T-cell (primary cell): ENCODE measurements at regions not wholly inside any gene's neighbourhood (a gene's known extent, or its start where the extent isn't known, plus 50 kb on each side); places are given as distances from the start of the nearest gene placed in this dataset.

Source experiments
- ATAC-seq, 4 experiments: fragments of 200-7000 bp in 3 of 4; fragments of 150-1000 bp in 1 of 4; cut with Tn5 transposase; replicated peaks in 1 of 4; 1 replicate in 3 of 4; 2 replicates in 1 of 4; pipeline ENCODE4 v1.10.0; 2021; ENCODE audit warnings: moderate library complexity in 3 of 4, mild to moderate bottlenecking in 2 of 4, moderate number of reproducible peaks in 1 of 4
- CTCF ChIA-PET, 2 donors: fragments of 300-600 bp; sonication (Branson Sonifier 250); formaldehyde crosslinking; loops; one replicate each; lab custom pipeline; 2022; ENCODE audit warnings: antibody characterized with exemption in 2 of 2; lab: Charles Lee
- POLR2A ChIA-PET, 2 donors: fragments of 300-600 bp; sonication (Branson Sonifier 250); formaldehyde crosslinking; loops; one replicate each; lab custom pipeline; 2022; ENCODE audit warnings: antibody characterized with exemption in 2 of 2; lab: Charles Lee
- DNase-seq, 35 experiments: peaks; one replicate each; pipeline versions ENCODE4 v3.0.0 to v3.0.0-alpha.2; 2013 to 2023
- H3K27ac ChIP-seq: one replicate; pipeline ENCODE4 v1.5.1; 2013; ENCODE audit warnings: low read length
- H3K27me3 ChIP-seq, 2 experiments: replicated peaks in 1 of 2; 1 replicate in 1 of 2; 2 replicates in 1 of 2; pipeline versions ENCODE4 v1.6.1 to v1.7.0; 2013; ENCODE audit warnings: low read length in 1 of 2, mixed read lengths in 1 of 2; ENCODE audit not compliant: control insufficient read depth in 2 of 2, insufficient read depth in 2 of 2; ENCODE audit errors: extremely low read depth in 1 of 2
- H3K36me3 ChIP-seq, 2 donors: 1 replicate in 1 of 2; 2 replicates in 1 of 2; pipeline versions ENCODE4 v1.6.1 to v1.7.0; 2013; ENCODE audit warnings: low read length in 1 of 2; ENCODE audit not compliant: control insufficient read depth in 2 of 2, insufficient read depth in 1 of 2; ENCODE audit errors: extremely low read depth in 1 of 2
- H3K4me1 ChIP-seq, 2 experiments: 1 replicate in 1 of 2; 2 replicates in 1 of 2; pipeline versions ENCODE4 v1.6.1 to v1.7.0; 2013; ENCODE audit warnings: low read length in 2 of 2, mixed read lengths in 1 of 2; ENCODE audit not compliant: insufficient read depth in 2 of 2, control insufficient read depth in 1 of 2; ENCODE audit errors: extremely low read depth in 1 of 2
- H3K4me3 ChIP-seq, 2 donors: 1 replicate in 1 of 2; 2 replicates in 1 of 2; pipeline versions ENCODE4 v1.5.1 to v1.7.0; 2013; ENCODE audit warnings: mild to moderate bottlenecking in 2 of 2, low read length in 1 of 2, moderate library complexity in 1 of 2; ENCODE audit not compliant: control insufficient read depth in 1 of 2; ENCODE audit errors: extremely low read depth in 1 of 2
- H3K9me3 ChIP-seq: 2 replicates; pipeline ENCODE4 v1.7.0; 2013
- H3K27ac Mint-ChIP-seq, 2 donors: one replicate each; pipeline ENCODE4 v1.8.0; 2020 to 2021; ENCODE audit warnings: mild to moderate bottlenecking in 2 of 2, mixed read lengths in 2 of 2
- H3K27me3 Mint-ChIP-seq, 2 donors: one replicate each; pipeline ENCODE4 v1.8.0; 2021 to 2022; ENCODE audit warnings: mixed read lengths in 2 of 2
- H3K36me3 Mint-ChIP-seq: one replicate; pipeline ENCODE4 v1.8.0; 2021; ENCODE audit warnings: mixed read lengths
- H3K4me1 Mint-ChIP-seq, 3 donors: one replicate each; pipeline ENCODE4 v1.8.0; 2020 to 2022; ENCODE audit warnings: mixed read lengths in 3 of 3, mild to moderate bottlenecking in 1 of 3
- H3K4me3 Mint-ChIP-seq, 3 donors: one replicate each; pipeline ENCODE4 v1.8.0; 2020 to 2022; ENCODE audit warnings: mild to moderate bottlenecking in 3 of 3, mixed read lengths in 3 of 3, moderate library complexity in 3 of 3
- H3K9me3 Mint-ChIP-seq, 3 donors: one replicate each; pipeline ENCODE4 v1.8.0; 2020 to 2022; ENCODE audit warnings: mixed read lengths in 3 of 3
- WGBS: methylation state at CpG from one replicate; pipeline ENCODE4 v1.1.5; 2013; ENCODE audit warnings: missing lambda C conversion rate; ENCODE audit not compliant: insufficient coverage; 5-methylcytosine and 5-hydroxymethylcytosine counted together

DNA sequence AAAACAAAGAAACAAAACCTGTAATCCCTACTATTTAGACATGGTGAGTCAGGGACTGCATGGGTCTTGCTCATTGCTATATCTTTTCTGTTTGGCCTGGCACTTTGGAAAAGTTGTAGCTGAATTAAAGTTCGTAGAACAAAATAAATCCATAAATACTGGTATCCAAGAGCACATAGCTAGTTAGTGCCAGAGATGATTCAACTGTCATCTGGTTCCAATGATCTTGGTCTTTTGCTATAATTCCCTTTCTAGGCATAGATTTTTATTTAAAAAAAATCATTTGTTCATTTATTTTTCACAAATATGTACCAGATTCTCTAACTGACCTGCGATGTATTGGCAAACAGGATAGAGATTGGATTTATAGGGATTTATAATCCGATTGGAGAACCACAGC, 1436.1 kb upstream of the GOT2 start:
- POLR2A ChIA-PET: no interaction called here
- no peak for ATAC-seq
- no peaks in the 10 kb centered on the region for H3K4me1 Mint-ChIP-seq
- no CpG with 5 or more reads among the region's 3 CpGs for WGBS
- no peaks in the 10 kb centered on the region for H3K36me3 ChIP-seq
- no peak for DNase-seq
- no peak overlapping the region for H3K4me3 Mint-ChIP-seq
- H3K9me3 ChIP-seq: peaks cover 2% of the 10 kb centered on the region
- no peaks in the 10 kb centered on the region for H3K27me3 Mint-ChIP-seq
- peaks cover 4 to 14% (median 8%) of the 10 kb centered on the region in 3 donors for H3K9me3 Mint-ChIP-seq
- no peaks in the 10 kb centered on the region for H3K36me3 Mint-ChIP-seq
- CTCF ChIA-PET: no interaction called here
- no peaks in the 10 kb centered on the region for H3K4me1 ChIP-seq
- H3K27ac ChIP-seq: no peak overlapping the region
- no peak overlapping the region for H3K4me3 ChIP-seq
- H3K27ac Mint-ChIP-seq: no peak overlapping the region
- H3K27me3 ChIP-seq: no peaks in the 10 kb centered on the region

DNA sequence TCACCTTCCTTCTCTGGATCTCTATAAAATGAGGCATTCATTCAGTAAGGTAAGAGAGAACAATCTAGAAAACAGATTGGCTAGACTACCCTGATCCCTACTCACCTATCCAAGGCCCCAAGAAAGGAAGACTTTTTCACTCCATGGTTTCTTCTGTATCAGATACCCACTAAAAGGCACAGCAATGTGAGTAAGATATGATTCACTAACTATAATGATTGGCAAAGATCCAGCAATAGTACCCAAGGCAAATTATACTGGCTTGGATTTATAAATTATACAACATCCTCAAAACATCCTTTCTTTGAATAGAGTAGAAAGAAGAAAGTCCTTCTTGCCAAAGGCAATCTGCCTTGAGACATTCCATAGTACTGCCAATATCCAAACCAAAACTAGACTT, 1432.0 kb upstream of the GOT2 start:
- no peak overlapping the region for H3K27ac Mint-ChIP-seq

DNA sequence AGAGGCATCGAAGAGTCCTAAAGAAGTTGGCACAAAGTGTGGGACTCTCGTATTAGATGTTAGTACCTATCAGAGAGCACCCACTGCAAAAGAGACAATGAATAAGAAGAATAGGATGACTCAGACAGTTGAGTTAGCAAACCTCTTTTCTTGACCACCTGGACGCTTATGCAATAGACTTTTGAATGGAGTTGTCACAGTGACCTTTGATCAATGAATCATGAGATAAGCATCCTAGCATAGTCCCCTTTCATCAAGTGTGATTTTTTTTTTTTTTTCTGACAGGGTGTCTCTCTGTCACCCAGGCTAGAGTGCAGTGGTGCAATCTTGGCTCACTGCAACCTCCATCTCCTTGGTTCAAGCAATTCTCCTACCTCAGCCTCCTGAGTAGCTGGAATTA, 1417.9 kb upstream of the GOT2 start:
- no peaks in the 10 kb centered on the region for H3K9me3 ChIP-seq
- no peak overlapping the region for H3K27ac Mint-ChIP-seq
- H3K4me3 Mint-ChIP-seq: no peak overlapping the region
- no peaks in the 10 kb centered on the region for H3K36me3 ChIP-seq
- DNase-seq: no peak
- H3K4me1 Mint-ChIP-seq: no peaks in the 10 kb centered on the region
- ATAC-seq: no peak
- no peaks in the 10 kb centered on the region for H3K4me1 ChIP-seq
- WGBS: 85% methylated on average over 2 of the region's 3 CpGs
- ChIA-PET POLR2A (no interaction called here), CTCF (no interaction called here)
- no peaks in the 10 kb centered on the region for H3K27me3 Mint-ChIP-seq
- no peaks in the 10 kb centered on the region for H3K27me3 ChIP-seq
- peaks cover 17 to 40% (median 23%) of the 10 kb centered on the region in 3 donors for H3K9me3 Mint-ChIP-seq
- H3K4me3 ChIP-seq: no peak overlapping the region
- H3K36me3 Mint-ChIP-seq: no peaks in the 10 kb centered on the region
- no peak overlapping the region for H3K27ac ChIP-seq

More for the DNA sequence above, 1432.0 kb upstream of the GOT2 start:
- no peak for ATAC-seq
- Mint-ChIP-seq H3K4me3 (no peak overlapping the region), H3K27me3 (no peaks in the 10 kb centered on the region), H3K36me3 (no peaks in the 10 kb centered on the region), H3K4me1 (no peaks in the 10 kb centered on the region), H3K9me3 (peaks cover 2 to 12% (median 9%) of the 10 kb centered on the region in 3 donors)
- ChIA-PET POLR2A (no interaction called here), CTCF (no interaction called here)
- Histone ChIP-seq H3K4me3 (no peak overlapping the region), H3K9me3 (peaks cover 2% of the 10 kb centered on the region), H3K4me1 (no peaks in the 10 kb centered on the region), H3K27ac (no peak overlapping the region), H3K27me3 (no peaks in the 10 kb centered on the region), H3K36me3 (no peaks in the 10 kb centered on the region)
- no peak for DNase-seq

DNA sequence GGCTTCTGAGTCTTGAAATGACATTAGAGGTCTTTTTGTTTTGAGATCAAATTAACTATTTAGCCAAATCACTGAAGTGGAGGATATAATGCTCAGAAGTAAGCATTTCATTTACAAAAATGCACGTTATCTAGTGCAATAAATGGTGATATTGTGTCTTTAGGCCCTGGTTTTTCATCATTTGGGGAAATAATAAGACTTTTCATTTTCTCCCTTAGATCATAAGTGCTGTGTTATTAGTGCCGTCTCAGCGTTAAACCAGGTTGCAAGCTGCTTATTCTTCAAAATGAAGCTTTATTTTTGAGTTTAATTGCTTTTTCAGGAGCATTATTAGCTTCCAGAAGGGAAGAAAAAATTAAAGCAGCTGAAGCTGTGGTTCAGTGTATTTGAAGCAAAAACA, 1416.8 kb upstream of the GOT2 start:
- H3K27me3 Mint-ChIP-seq: no peaks in the 10 kb centered on the region
- no CpG with 5 or more reads among the region's 3 CpGs for whole genome bisulfite sequencing
- CTCF ChIA-PET: no interaction called here

DNA sequence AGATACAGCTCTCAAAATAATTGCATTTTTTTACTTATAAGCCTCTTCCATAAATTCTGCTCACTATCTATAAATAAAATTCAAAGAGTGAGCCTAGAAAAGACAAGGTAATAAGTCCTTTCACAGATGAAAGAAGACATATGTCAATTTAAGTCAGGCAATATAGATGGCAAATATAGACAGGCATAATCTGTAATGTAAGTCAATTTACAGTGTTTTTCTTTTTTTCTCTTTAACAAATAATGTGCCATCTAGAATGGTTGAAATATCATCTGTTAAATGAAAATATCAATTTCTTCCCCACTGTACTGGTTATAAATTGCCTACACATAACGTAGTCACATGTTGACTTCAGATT, 1409.2 kb upstream of the GOT2 start:
- no peaks in the 10 kb centered on the region for H3K36me3 Mint-ChIP-seq
- ChIA-PET POLR2A (no interaction called here), CTCF (no interaction called here)
- Histone ChIP-seq H3K9me3 (no peaks in the 10 kb centered on the region), H3K27ac (no peak overlapping the region), H3K4me3 (no peak overlapping the region), H3K36me3 (no peaks in the 10 kb centered on the region), H3K4me1 (no peaks in the 10 kb centered on the region), H3K27me3 (no peaks in the 10 kb centered on the region)
- peaks cover 12 to 31% (median 17%) of the 10 kb centered on the region in 3 donors for H3K9me3 Mint-ChIP-seq
- no peak for DNase-seq
- H3K27me3 Mint-ChIP-seq: no peaks in the 10 kb centered on the region
- ATAC-seq: no peak
- no peak overlapping the region for H3K27ac Mint-ChIP-seq
- WGBS: no CpG with 5 or more reads among the region's 1 CpG
- H3K4me1 Mint-ChIP-seq: no peaks in the 10 kb centered on the region
- H3K4me3 Mint-ChIP-seq: no peak overlapping the region

More for the DNA sequence above, 1416.8 kb upstream of the GOT2 start:
- no peak overlapping the region for H3K4me3 ChIP-seq
- H3K4me3 Mint-ChIP-seq: no peak overlapping the region
- no peak overlapping the region for H3K27ac ChIP-seq
- no peak for ATAC-seq
- H3K36me3 Mint-ChIP-seq: no peaks in the 10 kb centered on the region
- H3K4me1 Mint-ChIP-seq: no peaks in the 10 kb centered on the region
- no peak for DNase-seq
- no peaks in the 10 kb centered on the region for H3K36me3 ChIP-seq
- H3K9me3 ChIP-seq: no peaks in the 10 kb centered on the region
- H3K27ac Mint-ChIP-seq: no peak overlapping the region
- no peaks in the 10 kb centered on the region for H3K4me1 ChIP-seq
- POLR2A ChIA-PET: no interaction called here
- no peaks in the 10 kb centered on the region for H3K27me3 ChIP-seq
- H3K9me3 Mint-ChIP-seq: peaks cover 14 to 38% (median 23%) of the 10 kb centered on the region in 3 donors

DNA sequence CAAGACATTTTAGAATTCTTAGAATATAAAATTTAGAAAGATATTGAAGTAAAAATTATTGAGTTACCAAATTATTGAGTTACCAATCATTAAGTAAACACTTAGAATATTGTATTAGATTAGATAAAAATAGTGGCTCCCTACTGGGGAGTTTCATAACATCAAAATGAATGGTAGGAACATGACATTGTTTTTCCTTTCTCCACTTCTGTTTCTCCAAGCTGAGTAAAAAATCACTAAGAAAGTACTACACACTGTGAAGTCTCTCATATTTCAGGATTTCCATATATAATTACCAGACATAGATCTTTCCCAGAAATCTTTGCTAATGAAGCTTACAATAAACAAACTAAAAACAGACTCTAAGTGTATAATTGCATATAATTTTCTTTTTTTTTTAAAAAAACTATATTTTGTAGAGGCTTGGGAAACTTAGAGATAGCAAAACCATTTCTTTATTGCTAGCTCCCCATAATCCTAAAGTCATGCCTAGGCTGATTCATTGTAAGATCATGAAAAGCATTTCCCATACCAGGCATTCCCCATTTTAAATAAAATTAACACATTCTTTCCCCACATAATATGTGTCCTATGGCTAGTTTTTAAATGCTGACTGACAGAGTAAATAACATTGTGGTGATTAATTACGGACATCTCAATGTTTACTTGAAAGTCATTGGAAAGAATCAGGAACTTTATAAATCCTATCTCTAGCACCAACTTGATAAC, 1408.7 kb upstream of the GOT2 start:
- no peaks in the 10 kb centered on the region for H3K27me3 Mint-ChIP-seq
- Histone ChIP-seq H3K27me3 (no peaks in the 10 kb centered on the region), H3K4me1 (no peaks in the 10 kb centered on the region), H3K27ac (no peak overlapping the region), H3K4me3 (no peak overlapping the region), H3K36me3 (no peaks in the 10 kb centered on the region), H3K9me3 (no peaks in the 10 kb centered on the region)
- H3K4me1 Mint-ChIP-seq: no peaks in the 10 kb centered on the region
- H3K36me3 Mint-ChIP-seq: no peaks in the 10 kb centered on the region
- WGBS: no CpG with 5 or more reads among the region's 1 CpG
- no peak overlapping the region for H3K4me3 Mint-ChIP-seq
- CTCF ChIA-PET: no interaction called here
- ATAC-seq (no peak), DNase-seq (no peak)
- H3K27ac Mint-ChIP-seq: no peak overlapping the region
- POLR2A ChIA-PET: no interaction called here
- H3K9me3 Mint-ChIP-seq: peaks cover 12 to 34% (median 23%) of the 10 kb centered on the region in 3 donors

DNA sequence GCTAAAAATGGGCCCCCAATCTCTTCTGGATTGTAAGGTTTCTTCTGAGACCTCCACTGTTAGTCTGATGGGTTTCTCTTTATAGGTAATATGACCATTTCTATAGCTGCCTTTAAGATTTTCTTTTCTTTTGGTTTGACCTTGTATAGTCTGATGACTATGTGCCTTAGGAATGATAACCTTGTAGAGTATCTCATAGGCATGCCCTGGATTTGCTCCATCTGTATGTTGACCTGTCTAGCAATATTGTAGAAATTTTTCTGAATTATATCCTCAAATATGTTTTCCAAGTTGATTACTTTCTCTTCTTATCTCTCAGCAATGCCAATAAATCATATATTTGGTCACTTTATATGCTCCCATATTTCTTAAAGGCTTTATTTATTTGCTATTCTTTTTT, 1403.8 kb upstream of the GOT2 start:
- ChIA-PET CTCF (no interaction called here), POLR2A (no interaction called here)
- H3K27me3 ChIP-seq: no peaks in the 10 kb centered on the region
- ATAC-seq: no peak
- no peaks in the 10 kb centered on the region for H3K27me3 Mint-ChIP-seq
- no peak overlapping the region for H3K27ac Mint-ChIP-seq
- no peaks in the 10 kb centered on the region for H3K4me1 ChIP-seq
- no peak overlapping the region for H3K27ac ChIP-seq
- no peaks in the 10 kb centered on the region for H3K4me1 Mint-ChIP-seq
- H3K36me3 Mint-ChIP-seq: no peaks in the 10 kb centered on the region
- DNase-seq: no peak
- H3K36me3 ChIP-seq: no peaks in the 10 kb centered on the region
- H3K9me3 ChIP-seq: no peaks in the 10 kb centered on the region
- H3K4me3 Mint-ChIP-seq: no peak overlapping the region
- no peak overlapping the region for H3K4me3 ChIP-seq
- peaks cover 14 to 57% (median 42%) of the 10 kb centered on the region in 3 donors for H3K9me3 Mint-ChIP-seq
